HG02642 (cell line): ENCODE measurements at regions not wholly inside any gene's neighbourhood (a gene's known extent, or its start where the extent isn't known, plus 50 kb on each side); places are given as distances from the start of the nearest gene placed in this dataset.

Source experiments
- ATAC-seq: cut with Tn5 transposase; IDR thresholded peaks from one replicate; pipeline ENCODE4 v1.9.1; 2021; ENCODE audit warnings: mild to moderate bottlenecking; ENCODE audit not compliant: unreplicated experiment, poor library complexity

GRCh38 chr6:145283856-145284255 is 451.5 kb downstream of the EPM2A start:
- ATAC-seq = no peak

- no peak for ATAC-seq
Observed at GRCh38 chr6:145286916-145287315, 448.4 kb downstream of the EPM2A start.

GRCh38 chr6:145289573-145289972 is 445.7 kb downstream of the EPM2A start:
- ATAC-seq = no peak

- ATAC-seq = no peak
Observed at GRCh38 chr6:145290122-145290521, 445.2 kb downstream of the EPM2A start.

GRCh38 chr6:145292066-145292465 is 443.3 kb downstream of the EPM2A start:
- no peak for ATAC-seq

- ATAC-seq = no peak
Observed at GRCh38 chr6:145294942-145295341, 440.4 kb downstream of the EPM2A start.

GRCh38 chr6:145295746-145296145 is 439.6 kb downstream of the EPM2A start:
- no peak for ATAC-seq

GRCh38 chr6:145305670-145306069 is 429.6 kb downstream of the EPM2A start:
- no peak for ATAC-seq

GRCh38 chr6:145306489-145306888 is 428.8 kb downstream of the EPM2A start:
- no peak for ATAC-seq

GRCh38 chr6:145309842-145310535 is 425.3 kb downstream of the EPM2A start:
- no peak for ATAC-seq

GRCh38 chr6:145312481-145312880 is 422.8 kb downstream of the EPM2A start:
- no peak for ATAC-seq

GRCh38 chr6:145313041-145313855 is 422.1 kb downstream of the EPM2A start:
- ATAC-seq = no peak

- no peak for ATAC-seq
Observed at GRCh38 chr6:145315982-145316600, 419.2 kb downstream of the EPM2A start.

- ATAC-seq = no peak
Observed at GRCh38 chr6:145318952-145319351, 416.4 kb downstream of the EPM2A start.

GRCh38 chr6:145319605-145320004 is 415.7 kb downstream of the EPM2A start:
- ATAC-seq = no peak

- no peak for ATAC-seq
Observed at GRCh38 chr6:145323646-145324045, 411.7 kb downstream of the EPM2A start.

GRCh38 chr6:145327586-145327985 is 407.7 kb downstream of the EPM2A start:
- ATAC-seq = no peak

- no peak for ATAC-seq
Observed at GRCh38 chr6:145329257-145329656, 406.1 kb downstream of the EPM2A start.

GRCh38 chr6:145331066-145331465 is 404.3 kb downstream of the EPM2A start:
- no peak for ATAC-seq

GRCh38 chr6:145332011-145332410 is 403.3 kb downstream of the EPM2A start:
- ATAC-seq = no peak

- no peak for ATAC-seq
Observed at GRCh38 chr6:145336119-145336518, 399.2 kb downstream of the EPM2A start.
